ENCODE measurements at regions not wholly inside any gene's neighbourhood (a gene's known extent, or its start where the extent isn't known, plus 50 kb on each side); places are given as distances from the start of the nearest gene placed in this dataset.
"Not testable (repeated sequence)": the region's sequence is repeated elsewhere in the genome, so short reads cannot be mapped to it uniquely, and the experiment has no call there.

- no peak overlapping the region for H3K27ac ChIP-seq
- peaks cover 0 to 5% (median 0%) of the 10 kb centered on the region in 9 donors for H3K4me1 ChIP-seq
- intact Hi-C loops (cut with DNase I), result no loop called here
- no peak overlapping the region for H3K4me3 ChIP-seq
- peaks cover 0 to 14% (median 2%) of the 10 kb centered on the region in 11 donors for H3K9me3 ChIP-seq
- WGBS, 2 donors, result 75 to 81% methylated on average over 8 of the region's 8 CpGs
- no peak for TF ChIP-seq CTCF (IDR thresholded peaks at IDR 0.05)
- no peak for DNase-seq
- no peaks in the 10 kb centered on the region for H3K36me3 ChIP-seq
- no peak for ATAC-seq
- H3K27me3 ChIP-seq, result peaks cover 0 to 17% (median 0%) of the 10 kb centered on the region in 7 donors
These were observed 72.0 kb upstream of the TGM3 start for GRCh38 chr20:2223558-2224367.

DNA sequence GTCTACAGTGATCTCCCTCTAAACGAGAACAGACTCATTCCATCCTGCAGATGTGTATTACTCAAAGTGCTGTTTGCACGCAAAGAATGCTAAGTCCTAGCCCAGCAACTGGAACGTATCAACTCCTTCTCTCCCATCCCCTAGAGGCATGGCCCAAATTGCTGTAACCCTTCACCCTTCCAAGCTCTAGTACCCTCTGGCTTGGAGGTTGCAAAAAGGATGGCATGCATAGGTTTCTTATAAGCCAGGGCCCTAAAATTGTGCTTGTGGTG is 71.5 kb upstream of the TGM3 start:
- WGBS, 2 donors, result 81 to 89% methylated on average over 3 of the region's 3 CpGs
- intact Hi-C loops (cut with DNase I), result no loop called here

DNA sequence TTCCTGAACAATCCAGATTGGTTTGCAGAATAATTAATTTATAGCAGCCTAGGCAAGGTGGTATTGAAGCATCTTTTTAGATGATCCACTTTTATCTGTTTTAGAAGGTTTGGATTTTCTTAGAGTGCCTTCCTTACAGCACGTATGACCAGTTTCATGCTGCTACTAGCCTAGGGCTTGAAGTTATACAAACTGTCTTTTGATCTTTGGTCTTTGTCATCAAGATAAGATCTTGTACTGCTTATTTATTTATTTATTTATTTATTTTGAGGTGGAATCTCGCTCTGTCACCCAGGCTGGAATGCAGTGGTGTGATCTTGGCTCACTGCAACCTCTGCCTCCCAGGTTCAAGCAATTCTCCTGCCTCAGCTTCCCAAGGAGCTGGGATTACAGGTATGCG is 68.5 kb upstream of the TGM3 start:
- H3K36me3 ChIP-seq; H3K27ac ChIP-seq; H3K9me3 ChIP-seq; H3K4me3 ChIP-seq; DNase-seq; H3K4me1 ChIP-seq; ATAC-seq; intact Hi-C loops (cut with DNase I): not testable (repeated sequence)
- 89 to 92% methylated on average over 3 of the region's 3 CpGs for WGBS, 2 donors
- peaks cover 0 to 17% (median 3%) of the 10 kb centered on the region in 7 donors for H3K27me3 ChIP-seq

More for the DNA sequence above, 71.5 kb upstream of the TGM3 start:
- no peak for TF ChIP-seq CTCF (IDR thresholded peaks at IDR 0.05)
- ATAC-seq, result no peak
- Histone ChIP-seq H3K27me3 (peaks cover 0 to 17% (median 1%) of the 10 kb centered on the region in 7 donors), H3K4me3 (no peak overlapping the region), H3K36me3 (no peaks in the 10 kb centered on the region), H3K4me1 (peaks cover 0 to 4% (median 0%) of the 10 kb centered on the region in 9 donors), H3K27ac (no peak overlapping the region), H3K9me3 (peaks cover 0 to 11% (median 2%) of the 10 kb centered on the region in 11 donors)
- DNase-seq, result no peak

DNA sequence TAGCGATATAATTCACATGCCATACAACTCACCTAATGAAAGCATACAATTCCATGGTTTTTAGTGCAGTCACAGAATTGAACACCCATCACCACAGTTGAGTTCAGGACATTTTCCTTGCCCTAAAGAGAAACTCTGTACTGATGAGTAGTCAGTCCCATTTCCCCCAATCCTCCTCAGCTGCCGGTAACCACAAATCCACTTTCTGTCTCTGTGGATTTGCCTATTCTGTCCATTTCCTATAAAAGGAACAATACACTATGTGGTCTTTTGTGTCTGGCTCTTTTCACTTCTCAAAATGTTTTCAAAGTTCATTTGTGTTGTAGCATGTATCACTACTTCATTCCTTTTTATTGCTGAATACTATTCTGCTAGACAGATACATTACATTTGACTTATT is 67.9 kb upstream of the TGM3 start:
- Histone ChIP-seq H3K4me1 (no peaks in the 10 kb centered on the region), H3K4me3 (no peak overlapping the region), H3K9me3 (no peaks in the 10 kb centered on the region), H3K27ac (no peak overlapping the region), H3K36me3 (no peaks in the 10 kb centered on the region), H3K27me3 (peaks cover 0 to 14% (median 3%) of the 10 kb centered on the region in 7 donors)
- intact Hi-C loops (cut with DNase I), result no loop called here
- no peak for DNase-seq
- WGBS, 2 donors, result 87 to 91% methylated on average over 2 of the region's 2 CpGs
- ATAC-seq, result no peak
- no peak for TF ChIP-seq CTCF (IDR thresholded peaks at IDR 0.05)

- H3K4me1 ChIP-seq, result no peaks in the 10 kb centered on the region
- H3K4me3 ChIP-seq, result no peak overlapping the region
- H3K27me3 ChIP-seq, result peaks cover 0 to 9% (median 3%) of the 10 kb centered on the region in 7 donors
- no peak overlapping the region for H3K27ac ChIP-seq
- no peak for TF ChIP-seq CTCF (IDR thresholded peaks at IDR 0.05)
- intact Hi-C loops (cut with DNase I), result no loop called here
- ATAC-seq (no peak), DNase-seq (no peak)
- WGBS, 2 donors, result 84 to 86% methylated on average over 5 of the region's 5 CpGs
- no peaks in the 10 kb centered on the region for H3K36me3 ChIP-seq
- no peaks in the 10 kb centered on the region for H3K9me3 ChIP-seq
These were observed 66.9 kb upstream of the TGM3 start for GRCh38 chr20:2228926-2229325.

Data from heart right ventricle (tissue), 16 donors.